Endothelial cell of umbilical vein (primary cell): ENCODE measurements at regions not wholly inside any gene's neighbourhood (a gene's known extent, or its start where the extent isn't known, plus 50 kb on each side); places are given as distances from the start of the nearest gene placed in this dataset.

Experiments used
- BruUV-seq: library from RNA; stranded (reverse); fragments of 400-500 nt; replicated peaks from 2 replicates; lab custom pipeline; 2021; lab: Mats Ljungman, UMichigan
- CTCF ChIA-PET: fragments of 300-600, 350-600 bp; sonication (Branson Sonifier 250); formaldehyde crosslinking; loops from one replicate; lab custom pipeline; 2021; ENCODE audit warnings: antibody characterized with exemption, inconsistent platforms; lab: Charles Lee
- POLR2A ChIA-PET: fragments of 300-600, 350-600 bp; sonication (Branson Sonifier 250); formaldehyde crosslinking; loops from one replicate; lab custom pipeline; 2021; ENCODE audit warnings: antibody characterized with exemption, inconsistent platforms; lab: Charles Lee
- DNase-seq: peaks from one replicate; pipeline ENCODE4 v3.0.0-alpha.2; 2011; ENCODE audit warnings: low read depth, low spot score
- FAIRE-seq: peaks from 2 replicates; lab custom pipeline; 2011; peaks lifted over from hg19 to GRCh38; lab: Jason Lieb, UNC
- H2AFZ ChIP-seq: 2 replicates; pipeline ENCODE4 v1.6.0; 2012; ENCODE audit warnings: low read depth, low read length, control low read depth, inconsistent platforms
- H3K27ac ChIP-seq: 2 replicates; pipeline ENCODE4 v1.5.1; 2011; ENCODE audit warnings: low read depth, mild to moderate bottlenecking, control low read depth, low read length, moderate library complexity; ENCODE audit not compliant: insufficient read depth
- H3K27me3 ChIP-seq, 2 experiments: 2 replicates each; pipeline versions ENCODE4 v1.6.0 to v1.6.1; 2011; ENCODE audit warnings: low read length in 2 of 2, mixed read lengths in 1 of 2; ENCODE audit not compliant: control insufficient read depth in 2 of 2, insufficient read depth in 2 of 2
- H3K36me3 ChIP-seq, 2 experiments: 2 replicates in 1 of 2; 3 replicates in 1 of 2; pipeline ENCODE4 v1.5.1; 2011; ENCODE audit warnings: low read length in 2 of 2, mild to moderate bottlenecking in 1 of 2, moderate library complexity in 1 of 2; ENCODE audit not compliant: control insufficient read depth in 2 of 2, insufficient read depth in 2 of 2; ENCODE audit errors: extremely low read depth in 1 of 2
- H3K4me1 ChIP-seq: 3 replicates; pipeline ENCODE4 v1.5.1; 2011; ENCODE audit warnings: mild to moderate bottlenecking, low read length; ENCODE audit not compliant: control insufficient read depth, insufficient read depth; ENCODE audit errors: extremely low read depth
- H3K4me2 ChIP-seq: 2 replicates; pipeline ENCODE4 v1.6.1; 2011; ENCODE audit warnings: low read length, control low read depth, mixed read lengths; ENCODE audit not compliant: insufficient read depth
- H3K4me3 ChIP-seq, 3 experiments: fragments of 200-600 bp in 1 of 3; sonication (generic), shearing (Covaris generic) in 1 of 3; replicated peaks in 1 of 3; 2 replicates each; pipeline ENCODE4 v1.5.1; 2011 to 2016; ENCODE audit warnings: control low read depth in 3 of 3, low read length in 3 of 3, mild to moderate bottlenecking in 2 of 3, inconsistent platforms in 1 of 3, low read depth in 1 of 3, moderate library complexity in 1 of 3; ENCODE audit not compliant: insufficient read depth in 1 of 3
- H3K79me2 ChIP-seq: 2 replicates; pipeline ENCODE4 v1.6.0; 2012; ENCODE audit warnings: low read length, inconsistent platforms; ENCODE audit not compliant: control insufficient read depth, insufficient read depth
- H3K9ac ChIP-seq: replicated peaks from 2 replicates; pipeline ENCODE3; 2011; ENCODE audit warnings: low read length, control low read depth; ENCODE audit not compliant: insufficient read depth; ENCODE audit errors: extremely low read depth
- H3K9me1 ChIP-seq: replicated peaks from 3 replicates; pipeline ENCODE4 v1.6.0; 2011; ENCODE audit warnings: mild to moderate bottlenecking, low read length; ENCODE audit not compliant: control insufficient read depth, insufficient read depth; ENCODE audit errors: extremely low read depth
- H3K9me3 ChIP-seq: replicated peaks from 2 replicates; pipeline ENCODE4 v1.5.1; 2012; ENCODE audit warnings: low read length, inconsistent platforms; ENCODE audit not compliant: control insufficient read depth, insufficient read depth
- H4K20me1 ChIP-seq: replicated peaks from 2 replicates; pipeline ENCODE3; 2011; ENCODE audit warnings: mild to moderate bottlenecking, low read length; ENCODE audit not compliant: control insufficient read depth, insufficient read depth; ENCODE audit errors: extremely low read depth
- EZH2 ChIP-seq: IDR thresholded peaks from 2 replicates; pipeline ENCODE4 v1.6.1; 2012; ENCODE audit warnings: borderline replicate concordance, low read depth, mild to moderate bottlenecking, moderate library complexity, low read length, inconsistent platforms; ENCODE audit not compliant: severe bottlenecking
- FOS ChIP-seq: IDR thresholded peaks from 2 replicates; pipeline ENCODE4 v1.6.1; 2011; ENCODE audit warnings: mild to moderate bottlenecking, low read length, moderate library complexity, borderline replicate concordance; ENCODE audit not compliant: insufficient read depth
- GATA2 ChIP-seq: IDR thresholded peaks from 2 replicates; pipeline ENCODE4 v1.7.0; 2011; ENCODE audit warnings: low read depth, mild to moderate bottlenecking, moderate library complexity, mixed read lengths, low read length; ENCODE audit not compliant: insufficient read length, insufficient read depth
- JUN ChIP-seq: IDR thresholded peaks from 2 replicates; pipeline ENCODE4 v1.6.1; 2011; ENCODE audit warnings: borderline replicate concordance, low read depth; ENCODE audit not compliant: insufficient read length, insufficient read depth
- MAX ChIP-seq: IDR thresholded peaks from 2 replicates; pipeline ENCODE4 v1.6.1; 2011; ENCODE audit not compliant: insufficient read depth, insufficient read length
- MYC ChIP-seq: IDR thresholded peaks from one replicate; pipeline ENCODE4 v1.6.1; 2011; ENCODE audit warnings: mild to moderate bottlenecking, low read depth, low read length
- POLR2A ChIP-seq: IDR thresholded peaks from 2 replicates; pipeline ENCODE4 v1.6.1; 2012; ENCODE audit warnings: low read depth, mild to moderate bottlenecking, control low read depth, low read length
- POLR2AphosphoS5 ChIP-seq: IDR thresholded peaks from 2 replicates; pipeline ENCODE4 v1.6.1; 2012; ENCODE audit warnings: low read depth, mild to moderate bottlenecking, control low read depth, low read length, moderate library complexity; ENCODE audit not compliant: insufficient read depth
- dilution Hi-C: fragments of 300-500 bp; cut with MboI; formaldehyde crosslinking; loops from one replicate; pipeline ENCODE4 v1.15.0; 2019; ENCODE audit warnings: low sequenced_read_pairs; ENCODE audit not compliant: extremely low pct_ligation_motif_present
- intact Hi-C: fragments of 100-400 bp; cut with micrococcal nuclease; formaldehyde crosslinking; loops from one replicate; pipeline ENCODE4 v1.10.0; 2022
- TF ChIP-seq, protein P1 (sequence below), 2 donors: IDR thresholded peaks; 1 replicate in 1 of 2; 2 replicates in 1 of 2; pipeline ENCODE4 v1.5.1; 2011; ENCODE audit warnings: low read length in 2 of 2, mild to moderate bottlenecking in 2 of 2, moderate library complexity in 2 of 2, control low read depth in 1 of 2, inconsistent platforms in 1 of 2, low read depth in 1 of 2; ENCODE audit not compliant: insufficient read depth in 1 of 2; ENCODE audit errors: extremely low read depth in 1 of 2

GRCh38 chr12:29929295-29929694, 145.6 kb upstream of the TMTC1 start:
- H2AFZ ChIP-seq, result no peak overlapping the region
- DNase-seq, result no peak
- POLR2A ChIA-PET, result no interaction called here
- no peaks in the 10 kb centered on the region for H4K20me1 ChIP-seq
- H3K27ac ChIP-seq, result no peak overlapping the region
- H3K9ac ChIP-seq, result no peak overlapping the region
- no peaks in the 10 kb centered on the region for H3K27me3 ChIP-seq
- H3K79me2 ChIP-seq, result no peaks in the 10 kb centered on the region
- no peaks in the 10 kb centered on the region for H3K9me3 ChIP-seq
- no peaks in the 10 kb centered on the region for H3K36me3 ChIP-seq
- CTCF ChIA-PET, result no interaction called here
- intact Hi-C loops, result no loop called here
- no peak for TF ChIP-seq POLR2AphosphoS5
- no peak for TF ChIP-seq EZH2
- no peak for TF ChIP-seq MAX
- no peak for TF ChIP-seq FOS
- TF ChIP-seq, protein P1, sequence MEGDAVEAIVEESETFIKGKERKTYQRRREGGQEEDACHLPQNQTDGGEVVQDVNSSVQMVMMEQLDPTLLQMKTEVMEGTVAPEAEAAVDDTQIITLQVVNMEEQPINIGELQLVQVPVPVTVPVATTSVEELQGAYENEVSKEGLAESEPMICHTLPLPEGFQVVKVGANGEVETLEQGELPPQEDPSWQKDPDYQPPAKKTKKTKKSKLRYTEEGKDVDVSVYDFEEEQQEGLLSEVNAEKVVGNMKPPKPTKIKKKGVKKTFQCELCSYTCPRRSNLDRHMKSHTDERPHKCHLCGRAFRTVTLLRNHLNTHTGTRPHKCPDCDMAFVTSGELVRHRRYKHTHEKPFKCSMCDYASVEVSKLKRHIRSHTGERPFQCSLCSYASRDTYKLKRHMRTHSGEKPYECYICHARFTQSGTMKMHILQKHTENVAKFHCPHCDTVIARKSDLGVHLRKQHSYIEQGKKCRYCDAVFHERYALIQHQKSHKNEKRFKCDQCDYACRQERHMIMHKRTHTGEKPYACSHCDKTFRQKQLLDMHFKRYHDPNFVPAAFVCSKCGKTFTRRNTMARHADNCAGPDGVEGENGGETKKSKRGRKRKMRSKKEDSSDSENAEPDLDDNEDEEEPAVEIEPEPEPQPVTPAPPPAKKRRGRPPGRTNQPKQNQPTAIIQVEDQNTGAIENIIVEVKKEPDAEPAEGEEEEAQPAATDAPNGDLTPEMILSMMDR (IDR thresholded peaks at IDR 0.05; ENCODE audit: extremely low read depth in 1 of 2, insufficient read depth in 1 of 2, low read depth in 1 of 2, low read length in 2 of 2), result no peak
- no peak for TF ChIP-seq POLR2A
- no peak for TF ChIP-seq JUN
- no peak for TF ChIP-seq MYC
- no peak for TF ChIP-seq GATA2
- no peaks in the 10 kb centered on the region for H3K9me1 ChIP-seq
- no peak overlapping the region for H3K4me3 ChIP-seq
- no peak overlapping the region for H3K4me2 ChIP-seq
- no peaks in the 10 kb centered on the region for H3K4me1 ChIP-seq
- BruUV-seq, result no TSS peak
- FAIRE-seq, result no peak
- dilution Hi-C loops, result no loop called here
